Putamen (tissue), 1 donor: ENCODE measurements at regions not wholly inside any gene's neighbourhood (a gene's known extent, or its start where the extent isn't known, plus 50 kb on each side); places are given as distances from the start of the nearest gene placed in this dataset.

Source experiments
- DNase-seq: peaks from one replicate; pipeline ENCODE4 v3.0.0-alpha.2; 2016; ENCODE audit warnings: low spot score

- DNase-seq = no peak
Measured at GRCh38 chr18:41630232-41630886, 324.7 kb upstream of the PIK3C3 start.

- no peak for DNase-seq
Measured at GRCh38 chr18:41624460-41624859, 330.6 kb upstream of the PIK3C3 start.

DNA sequence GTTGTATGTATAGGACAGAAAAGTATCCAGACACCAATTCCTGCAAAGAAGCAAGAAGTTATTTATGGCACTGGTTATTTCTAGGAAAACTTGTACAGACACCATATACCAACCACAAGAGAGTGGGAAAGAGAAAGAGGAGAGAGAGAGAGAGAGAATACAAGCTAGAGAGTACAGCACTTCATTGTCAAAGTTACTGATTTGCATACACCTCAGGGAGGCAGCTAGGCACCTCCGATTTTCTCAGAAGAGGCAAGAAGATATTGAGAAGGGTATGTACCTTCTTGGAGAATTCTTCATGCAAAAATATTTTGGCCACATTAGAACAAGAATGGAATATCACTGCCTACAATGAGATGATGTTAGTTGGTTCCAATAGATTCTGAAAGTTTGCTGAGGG is 333.9 kb upstream of the PIK3C3 start:
- DNase-seq = no peak

DNA sequence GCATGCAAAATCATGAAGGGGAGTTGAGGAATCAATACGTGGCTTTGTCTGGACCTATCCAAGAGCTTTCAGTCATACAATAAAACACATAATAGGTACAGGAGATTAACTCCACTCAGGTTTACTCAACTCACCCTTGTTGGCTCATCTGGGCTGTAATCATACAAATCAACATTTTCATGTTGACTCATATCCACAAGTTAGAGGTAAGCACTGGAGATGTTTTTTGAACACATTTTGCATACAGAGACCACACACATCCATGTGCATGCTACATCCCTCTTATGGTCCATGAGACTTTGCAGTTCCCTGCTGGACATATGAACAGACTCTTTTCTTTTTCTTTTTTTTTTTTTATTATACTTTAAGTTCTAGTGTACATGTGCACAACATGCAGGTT is 336.9 kb upstream of the PIK3C3 start:
- DNase-seq = no peak

- DNase-seq = no peak
Measured at GRCh38 chr18:41617647-41618046, 337.4 kb upstream of the PIK3C3 start.

DNA sequence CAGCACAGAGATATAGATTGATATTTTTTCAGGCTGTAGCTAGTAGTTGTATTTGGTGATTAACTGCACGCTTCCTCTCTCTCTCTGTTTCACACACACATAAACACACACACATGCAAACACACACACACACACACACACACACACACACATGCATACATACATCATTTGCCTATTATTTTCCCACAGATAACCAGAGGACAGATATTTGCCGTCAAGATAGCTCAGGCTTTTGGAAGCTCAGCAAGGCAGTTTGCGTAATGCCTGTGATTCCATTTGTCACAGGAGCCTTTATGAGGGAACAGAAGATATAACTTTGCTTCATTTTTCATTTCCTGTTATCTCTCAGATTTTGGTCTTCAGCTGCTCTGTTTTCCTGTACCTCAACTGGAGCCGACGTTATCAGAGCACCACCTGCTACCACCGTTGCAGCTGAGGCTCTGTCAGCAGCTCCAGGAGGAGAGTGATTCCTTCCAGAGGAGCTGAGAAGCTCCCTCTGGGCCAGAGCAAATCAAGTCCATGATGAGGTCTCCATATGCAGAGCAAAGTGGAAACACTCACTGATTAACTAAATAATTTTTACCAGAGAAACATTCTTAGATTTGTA is 341.9 kb upstream of the PIK3C3 start:
- DNase-seq = no peak

DNA sequence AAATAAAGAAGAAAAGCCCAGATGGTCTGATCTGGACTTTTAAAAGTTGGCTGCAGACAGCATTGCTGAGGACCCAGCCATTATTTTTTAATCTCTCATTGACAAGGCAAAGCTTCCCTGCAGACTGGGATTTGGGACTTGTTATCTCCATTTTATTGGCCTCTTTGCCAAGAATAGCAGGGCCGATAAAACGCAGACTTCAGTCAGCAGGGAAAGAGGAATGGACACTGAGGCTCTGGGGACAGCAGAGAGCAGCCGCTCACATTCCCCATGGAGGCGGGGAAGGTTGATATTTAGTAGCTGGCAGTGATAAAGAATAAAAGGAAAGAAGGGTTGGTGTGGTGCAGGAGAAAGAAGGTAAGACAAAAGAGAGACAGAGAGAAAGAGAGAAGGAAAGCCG is 350.1 kb upstream of the PIK3C3 start:
- no peak for DNase-seq

GRCh38 chr18:41602034-41602433 is 353.0 kb upstream of the PIK3C3 start:
- no peak for DNase-seq

GRCh38 chr18:41600693-41601391 is 354.2 kb upstream of the PIK3C3 start:
- no peak for DNase-seq

- DNase-seq = no peak
Measured at GRCh38 chr18:41599466-41599865, 355.6 kb upstream of the PIK3C3 start.

GRCh38 chr18:41594582-41594981 is 360.5 kb upstream of the PIK3C3 start:
- DNase-seq = no peak

DNA sequence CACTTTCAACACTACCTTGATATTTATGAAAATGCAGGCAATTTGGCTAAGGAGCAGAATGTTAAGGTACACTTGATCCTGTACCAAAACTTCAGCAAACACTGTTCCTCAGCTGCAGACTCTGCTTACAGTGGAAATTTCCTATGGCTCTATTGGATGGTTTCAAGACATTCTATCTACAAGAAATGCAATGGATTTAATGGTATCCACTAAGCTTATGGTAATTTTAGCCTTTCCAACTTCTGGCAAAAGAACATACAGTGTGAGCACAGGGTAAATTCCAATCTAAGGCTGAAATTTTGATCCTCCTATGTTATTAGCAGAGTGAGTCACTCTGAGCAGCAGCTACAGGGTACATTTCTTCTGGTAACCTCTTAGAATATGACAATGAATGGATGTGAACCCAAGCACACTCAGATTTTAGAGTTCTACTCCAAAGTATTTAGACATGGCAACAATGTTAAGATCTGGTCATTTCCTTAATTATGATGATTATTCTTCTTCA is 361.8 kb upstream of the PIK3C3 start:
- DNase-seq = peak; percentile 0

GRCh38 chr18:41587976-41588375 is 367.1 kb upstream of the PIK3C3 start:
- no peak for DNase-seq

GRCh38 chr18:41585512-41585911 is 369.5 kb upstream of the PIK3C3 start:
- DNase-seq = no peak

DNA sequence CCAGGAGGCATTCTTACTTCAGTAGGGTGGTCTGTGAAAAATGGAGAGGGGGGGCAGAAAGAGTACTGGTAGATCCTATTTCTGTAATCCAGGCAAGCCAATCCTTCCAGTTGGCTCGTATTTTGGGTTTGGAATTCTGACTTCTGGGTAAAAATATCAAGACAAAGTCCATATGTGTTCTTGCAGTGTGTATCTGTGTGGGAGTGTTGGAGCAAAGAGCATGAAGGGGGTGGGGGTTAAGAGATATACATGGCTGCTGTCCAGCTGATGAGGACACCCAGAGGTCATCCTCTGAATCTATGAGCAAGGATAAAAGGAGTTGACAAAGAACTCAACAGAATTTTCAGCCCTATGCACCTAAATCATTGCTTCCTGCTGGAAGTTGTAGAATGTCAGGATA is 375.8 kb upstream of the PIK3C3 start:
- no peak for DNase-seq

DNA sequence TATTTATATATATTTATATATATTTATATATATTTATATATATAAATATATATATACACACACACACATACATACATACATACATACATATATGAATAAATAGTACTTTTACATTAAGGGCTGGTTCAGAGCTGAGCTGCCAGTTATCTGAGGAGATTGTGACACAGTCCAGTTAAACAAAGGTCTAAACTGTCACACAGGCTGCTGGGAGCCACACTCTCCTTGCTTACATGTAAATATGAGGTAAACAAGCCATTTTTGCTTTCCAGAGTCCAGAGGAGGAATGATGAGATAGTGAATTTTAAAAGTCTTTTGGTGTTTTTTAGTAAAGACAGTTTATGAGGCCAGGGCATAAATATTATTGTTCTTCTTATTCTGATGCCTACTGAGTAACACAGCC is 377.5 kb upstream of the PIK3C3 start:
- DNase-seq = no peak

DNA sequence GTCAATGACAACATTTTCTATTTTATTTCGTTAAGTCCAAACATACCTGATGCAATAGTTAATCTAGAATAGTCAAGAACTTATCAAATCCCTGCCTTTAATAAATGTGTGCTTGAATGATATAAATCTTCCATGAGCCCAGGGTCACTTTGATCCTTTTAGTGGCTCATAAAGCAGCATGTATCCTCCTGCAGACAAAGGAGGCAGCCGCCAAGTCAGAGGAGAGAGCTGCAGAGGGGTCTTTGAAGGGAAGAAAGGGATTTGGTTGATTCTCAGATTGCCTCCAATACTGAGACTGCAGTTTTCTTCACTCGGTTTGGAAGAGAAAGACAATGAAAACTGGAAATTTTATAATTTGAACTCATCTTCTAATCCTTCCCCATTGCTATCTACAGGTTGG is 378.4 kb upstream of the PIK3C3 start:
- no peak for DNase-seq

DNA sequence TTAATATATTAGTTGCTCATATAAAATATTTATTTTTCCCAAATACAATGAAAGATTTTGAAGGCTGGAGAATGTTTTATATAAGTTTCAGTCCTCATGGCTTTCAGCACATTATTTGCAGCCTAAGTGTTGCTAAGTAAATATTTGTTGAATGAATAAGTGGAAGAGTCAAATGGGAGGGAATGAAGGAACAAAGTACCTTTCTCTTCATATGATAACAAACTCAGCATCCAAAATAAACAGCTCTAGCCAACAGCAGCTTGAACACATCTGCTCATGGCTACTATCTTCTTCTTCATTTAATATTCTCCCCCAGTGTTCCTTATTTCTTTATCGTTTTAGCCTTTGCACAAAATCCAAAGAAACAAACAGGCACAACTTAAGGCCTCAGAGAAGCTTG is 385.2 kb upstream of the PIK3C3 start:
- no peak for DNase-seq

DNA sequence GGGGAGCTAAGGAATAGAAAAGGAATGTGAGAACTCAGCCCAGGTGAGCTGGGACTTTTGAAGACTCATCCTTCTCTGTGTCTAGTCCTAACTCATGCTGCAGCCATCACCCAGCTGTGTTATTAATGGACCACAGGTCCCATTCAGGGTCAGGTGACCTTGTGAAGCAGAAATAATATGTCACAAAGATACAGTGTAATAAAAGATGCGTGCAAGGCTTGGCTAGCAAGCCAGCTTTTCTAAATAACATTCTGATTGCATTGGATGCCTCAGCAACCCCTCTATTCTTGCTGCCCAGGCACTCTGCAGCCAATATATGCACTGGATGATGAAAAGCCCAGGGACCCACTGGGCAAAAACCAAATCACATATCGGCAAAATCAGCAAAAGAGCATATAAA is 393.1 kb upstream of the PIK3C3 start:
- no peak for DNase-seq

DNA sequence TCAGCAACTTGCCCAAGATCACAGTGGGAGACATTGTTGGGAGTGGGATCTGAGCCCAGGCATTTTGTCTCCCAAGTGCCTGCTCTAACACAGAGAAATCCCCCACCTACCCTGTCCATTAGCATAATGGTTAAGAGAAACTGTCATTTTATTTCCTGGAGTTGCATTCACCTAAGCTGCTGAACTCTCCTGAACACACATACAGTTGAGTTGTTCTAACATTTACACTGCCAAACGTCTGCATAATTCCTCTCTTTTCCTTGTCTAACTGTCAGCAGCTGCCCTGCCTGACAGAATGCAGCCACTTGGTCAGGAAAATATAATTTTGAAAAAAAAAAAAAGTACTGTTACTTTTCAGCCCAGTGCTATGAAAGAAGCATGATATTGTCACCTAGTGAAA is 396.3 kb upstream of the PIK3C3 start:
- DNase-seq = no peak

DNA sequence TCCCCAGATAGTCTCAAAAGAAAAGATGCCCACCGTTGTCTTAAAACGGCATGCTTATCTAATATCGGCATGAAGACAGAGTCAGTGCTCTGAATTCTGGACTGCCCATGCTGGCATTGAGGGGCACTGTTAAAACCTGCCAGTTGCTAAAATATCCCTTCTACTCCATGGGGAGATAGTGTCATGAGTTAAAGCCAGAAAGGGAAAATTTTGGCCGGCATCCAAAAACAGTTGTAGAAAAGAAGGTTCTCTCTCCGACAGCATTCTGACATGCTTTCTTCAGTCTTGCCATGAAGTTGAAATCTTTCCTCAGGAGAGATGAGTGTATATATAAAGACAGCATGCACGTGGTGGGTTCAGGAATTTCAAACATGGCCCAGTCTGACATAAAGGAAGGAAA is 401.3 kb upstream of the PIK3C3 start:
- no peak for DNase-seq

GRCh38 chr18:41548521-41549260 is 406.3 kb upstream of the PIK3C3 start:
- DNase-seq = peak; percentile 52
